22Rv1 (cell line): ENCODE measurements at regions not wholly inside any gene's neighbourhood (a gene's known extent, or its start where the extent isn't known, plus 50 kb on each side); places are given as distances from the start of the nearest gene placed in this dataset.

ENCODE experiments used
- H3K27ac ChIP-seq: fragments of 450-650 bp; 2 replicates; pipeline ENCODE4 v1.5.1; 2017
- ZFX ChIP-seq: fragments of 450-650 bp; IDR thresholded peaks from 2 replicates; pipeline ENCODE4 v1.6.1; 2017; ENCODE audit warnings: antibody characterized with exemption, borderline replicate concordance
- TF ChIP-seq, protein P1 (sequence below): fragments of 450-650 bp; IDR thresholded peaks from 2 replicates; pipeline ENCODE4 v1.5.1; 2017; ENCODE audit warnings: mild to moderate bottlenecking

DNA sequence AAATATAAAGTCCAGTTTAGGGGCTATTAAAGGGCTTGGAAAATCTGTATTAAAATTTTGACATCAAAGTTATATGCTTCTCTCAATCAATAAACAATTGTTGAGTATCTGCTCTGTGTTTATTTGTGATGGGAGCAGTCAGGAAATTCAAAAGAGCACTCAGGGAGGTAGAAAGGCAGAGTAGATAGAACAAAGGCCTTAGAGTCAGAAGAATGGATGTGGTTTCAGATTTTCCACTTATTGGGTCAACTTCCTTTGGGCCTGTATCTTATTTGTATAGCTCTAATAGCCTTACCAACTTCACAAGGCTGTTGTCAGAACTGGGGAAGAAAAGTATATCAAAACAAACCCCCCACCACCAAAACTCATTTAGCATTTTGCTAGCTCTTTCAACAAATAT, 302.6 kb downstream of the SPRY2 start:
- H3K27ac ChIP-seq: no peak overlapping the region
- TF ChIP-seq ZFX: no peak
- TF ChIP-seq, protein P1, sequence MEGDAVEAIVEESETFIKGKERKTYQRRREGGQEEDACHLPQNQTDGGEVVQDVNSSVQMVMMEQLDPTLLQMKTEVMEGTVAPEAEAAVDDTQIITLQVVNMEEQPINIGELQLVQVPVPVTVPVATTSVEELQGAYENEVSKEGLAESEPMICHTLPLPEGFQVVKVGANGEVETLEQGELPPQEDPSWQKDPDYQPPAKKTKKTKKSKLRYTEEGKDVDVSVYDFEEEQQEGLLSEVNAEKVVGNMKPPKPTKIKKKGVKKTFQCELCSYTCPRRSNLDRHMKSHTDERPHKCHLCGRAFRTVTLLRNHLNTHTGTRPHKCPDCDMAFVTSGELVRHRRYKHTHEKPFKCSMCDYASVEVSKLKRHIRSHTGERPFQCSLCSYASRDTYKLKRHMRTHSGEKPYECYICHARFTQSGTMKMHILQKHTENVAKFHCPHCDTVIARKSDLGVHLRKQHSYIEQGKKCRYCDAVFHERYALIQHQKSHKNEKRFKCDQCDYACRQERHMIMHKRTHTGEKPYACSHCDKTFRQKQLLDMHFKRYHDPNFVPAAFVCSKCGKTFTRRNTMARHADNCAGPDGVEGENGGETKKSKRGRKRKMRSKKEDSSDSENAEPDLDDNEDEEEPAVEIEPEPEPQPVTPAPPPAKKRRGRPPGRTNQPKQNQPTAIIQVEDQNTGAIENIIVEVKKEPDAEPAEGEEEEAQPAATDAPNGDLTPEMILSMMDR: no peak

DNA sequence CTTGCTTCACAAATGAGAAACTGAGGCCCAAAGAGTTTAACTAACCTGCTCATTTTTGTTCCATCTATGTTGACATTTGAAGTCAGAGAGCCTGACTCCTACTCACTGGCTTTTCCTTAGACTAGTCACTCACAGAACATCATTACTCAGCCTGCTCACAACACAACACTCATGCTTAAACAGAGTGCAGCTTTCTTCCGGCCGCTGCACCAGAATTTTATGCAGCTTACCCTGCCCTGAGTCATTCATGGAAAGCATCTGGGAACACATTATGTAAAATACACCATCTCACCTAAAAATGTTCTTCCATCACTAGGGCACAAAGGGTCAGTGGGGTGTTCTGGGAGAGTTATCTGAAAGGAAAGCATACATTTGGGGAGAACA, 303.4 kb downstream of the SPRY2 start:
- no peak for TF ChIP-seq ZFX
- TF ChIP-seq, protein P1: no peak
- no peak overlapping the region for H3K27ac ChIP-seq

DNA sequence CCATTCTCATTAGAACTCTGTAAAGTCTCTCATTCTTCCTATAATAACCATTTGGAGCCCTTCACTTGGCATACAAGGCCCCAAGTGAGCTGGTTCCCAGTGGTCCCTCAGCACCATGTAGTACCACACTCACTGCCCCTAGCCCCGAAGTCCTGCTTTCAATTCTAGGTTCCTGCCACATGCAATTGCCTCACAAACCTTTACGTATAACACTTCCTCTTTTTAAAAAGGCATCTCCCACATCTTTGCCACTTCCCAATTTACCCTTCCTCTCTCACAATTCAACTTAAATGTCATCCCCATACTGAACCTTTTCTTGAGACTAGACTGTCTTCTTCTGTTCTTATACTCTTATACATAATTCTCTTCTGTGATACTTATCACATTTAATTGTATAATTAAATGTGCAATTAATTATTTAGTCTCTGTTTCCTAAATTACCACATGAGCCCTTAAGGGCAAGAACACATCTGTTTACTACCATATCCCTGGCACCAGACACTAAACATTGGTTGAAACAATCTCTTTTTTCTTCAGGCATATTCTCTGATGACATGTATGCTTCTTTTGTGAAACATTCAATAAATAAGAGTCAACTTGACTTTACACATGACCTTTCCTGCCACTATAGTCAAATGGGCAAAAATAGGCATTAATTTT, 304.0 kb downstream of the SPRY2 start:
- TF ChIP-seq ZFX: no peak
- TF ChIP-seq, protein P1: no peak
- no peak overlapping the region for H3K27ac ChIP-seq

DNA sequence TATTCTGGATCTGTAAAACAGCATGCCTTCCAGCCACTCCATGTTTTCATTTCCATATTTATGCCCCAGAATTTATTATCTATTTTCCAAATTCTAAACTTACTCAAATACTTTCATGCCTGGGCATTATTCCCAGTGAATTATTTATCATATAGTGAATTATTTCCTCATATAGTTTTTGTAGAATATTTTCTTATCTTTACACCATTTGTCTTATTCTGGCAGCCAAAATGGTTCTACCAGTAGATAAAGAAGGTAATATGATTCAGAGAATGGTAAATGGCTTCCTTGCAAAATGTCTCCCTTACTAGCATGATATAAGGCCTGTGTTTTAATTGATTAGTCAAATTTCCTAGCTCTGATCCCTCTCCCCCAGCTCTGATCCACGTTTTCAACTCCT, 305.8 kb downstream of the SPRY2 start:
- TF ChIP-seq ZFX: no peak
- no peak overlapping the region for H3K27ac ChIP-seq

DNA sequence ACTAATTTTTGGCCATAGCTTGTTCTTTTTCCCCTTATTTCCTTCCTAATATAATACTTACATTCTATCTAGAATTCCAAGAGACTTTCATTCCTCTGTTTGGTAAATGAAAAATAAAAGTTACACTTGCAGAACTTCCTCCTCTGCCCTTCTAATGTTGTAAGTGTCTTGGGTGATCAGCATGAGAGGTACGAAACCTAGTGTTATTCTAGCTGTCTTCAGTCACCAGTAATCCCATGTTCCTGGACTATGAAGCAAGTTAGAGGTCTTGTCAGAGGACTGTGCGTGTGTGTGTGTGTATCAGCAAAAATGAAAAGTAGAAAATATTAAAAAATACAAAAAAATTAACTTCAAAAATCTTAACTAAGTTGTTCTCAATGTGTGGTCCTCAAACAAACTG, 307.0 kb downstream of the SPRY2 start:
- TF ChIP-seq, protein P1: no peak
- no peak for TF ChIP-seq ZFX
- no peak overlapping the region for H3K27ac ChIP-seq

DNA sequence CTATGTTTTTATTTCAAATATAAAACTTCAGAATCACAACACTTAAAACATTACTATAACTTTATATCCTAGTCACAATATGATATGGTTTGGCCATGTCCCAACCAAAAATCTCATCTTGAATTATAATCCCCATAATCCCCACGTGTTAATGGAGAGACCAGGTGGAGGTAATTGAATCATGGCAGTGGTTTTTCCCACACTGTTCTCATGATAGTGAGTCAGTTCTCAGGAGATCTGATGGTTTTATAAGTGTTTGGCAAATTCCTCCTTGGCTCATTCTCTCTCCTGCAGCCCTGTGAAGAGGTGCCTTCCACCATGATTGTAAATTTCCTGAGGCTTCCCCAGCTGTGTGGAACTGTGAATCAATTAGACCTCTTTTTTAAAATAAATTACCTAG, 307.6 kb downstream of the SPRY2 start:
- no peak for TF ChIP-seq ZFX
- TF ChIP-seq, protein P1: no peak

DNA sequence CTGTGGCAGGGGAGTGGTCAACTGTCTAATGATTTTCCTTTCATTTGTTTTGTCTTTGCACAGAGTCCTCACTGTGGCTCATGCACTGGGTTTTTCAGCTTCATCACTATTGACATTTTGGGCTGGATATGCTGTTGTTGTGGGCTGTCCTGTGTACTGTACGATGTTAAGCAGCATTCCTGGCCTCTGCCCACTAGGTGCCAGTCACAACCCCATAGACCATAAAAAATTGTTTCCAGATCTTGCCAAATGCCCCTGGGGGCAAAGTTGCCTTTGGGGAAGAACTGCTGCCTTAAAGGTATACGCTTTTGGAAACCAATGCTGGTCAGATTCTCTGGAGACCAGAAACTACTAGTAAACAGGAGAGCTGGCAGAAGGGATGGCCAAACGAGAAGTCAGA, 310.4 kb downstream of the SPRY2 start:
- H3K27ac ChIP-seq: peak overlapping the region; percentile 59
- TF ChIP-seq, protein P1: peak; percentile 67
- TF ChIP-seq ZFX: no peak

More for the DNA sequence above, 307.6 kb downstream of the SPRY2 start:
- H3K27ac ChIP-seq: no peak overlapping the region

DNA sequence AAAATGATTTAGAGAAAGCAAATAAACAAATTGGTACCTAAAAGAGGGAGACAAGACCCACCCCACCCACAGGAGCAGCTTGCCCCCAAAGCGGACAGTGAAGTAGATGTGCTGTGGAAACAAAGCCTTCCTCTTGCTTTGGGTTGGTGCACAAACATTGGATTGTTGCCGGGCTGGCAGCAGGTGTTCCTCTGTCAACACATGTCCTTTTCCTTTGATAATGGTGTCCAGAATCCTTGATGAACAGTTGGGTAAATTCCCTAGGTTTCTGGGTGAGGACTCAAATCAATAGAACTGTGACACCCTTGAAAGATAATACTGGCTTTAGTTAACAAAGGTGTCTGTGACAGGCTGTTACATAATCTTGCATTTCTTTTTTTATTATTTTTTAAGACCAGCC, 311.8 kb downstream of the SPRY2 start:
- TF ChIP-seq, protein P1: no peak
- no peak for TF ChIP-seq ZFX
- H3K27ac ChIP-seq: peak overlapping the region; percentile 59
